BE2C (cell line): ENCODE measurements at regions not wholly inside any gene's neighbourhood (a gene's known extent, or its start where the extent isn't known, plus 50 kb on each side); places are given as distances from the start of the nearest gene placed in this dataset.

ENCODE experiments used
- DNase-seq: peaks from one replicate; pipeline ENCODE4 v3.0.0-alpha.2; 2020
- H3K27me3 ChIP-seq: fragments of 250-450 bp; sonication (Bioruptor Pico); 2 replicates; pipeline ENCODE4 v1.5.1; 2020; ENCODE audit warnings: mild to moderate bottlenecking
- H3K36me3 ChIP-seq: fragments of 250-450 bp; sonication (Bioruptor Pico); 2 replicates; pipeline ENCODE4 v1.5.1; 2020; ENCODE audit warnings: mild to moderate bottlenecking
- H3K4me1 ChIP-seq: fragments of 250-450 bp; sonication (Bioruptor Pico); 2 replicates; pipeline ENCODE4 v1.5.1; 2020
- H3K4me3 ChIP-seq: 2 replicates; pipeline ENCODE4 v1.5.1; 2011; ENCODE audit warnings: low read depth, low read length
- H3K9me3 ChIP-seq: fragments of 250-450 bp; sonication (Bioruptor Pico); 2 replicates; pipeline ENCODE4 v1.5.1; 2020
- TF ChIP-seq, protein P1 (sequence below): IDR thresholded peaks from 2 replicates; pipeline ENCODE4 v1.5.1; 2012; ENCODE audit warnings: mild to moderate bottlenecking, low read depth, low read length

- no peak for DNase-seq
- Histone ChIP-seq H3K27me3 (no peaks in the 10 kb centered on the region), H3K4me1 (no peaks in the 10 kb centered on the region), H3K36me3 (no peaks in the 10 kb centered on the region), H3K9me3 (no peaks in the 10 kb centered on the region), H3K4me3 (no peak overlapping the region)
- TF ChIP-seq, protein P1, sequence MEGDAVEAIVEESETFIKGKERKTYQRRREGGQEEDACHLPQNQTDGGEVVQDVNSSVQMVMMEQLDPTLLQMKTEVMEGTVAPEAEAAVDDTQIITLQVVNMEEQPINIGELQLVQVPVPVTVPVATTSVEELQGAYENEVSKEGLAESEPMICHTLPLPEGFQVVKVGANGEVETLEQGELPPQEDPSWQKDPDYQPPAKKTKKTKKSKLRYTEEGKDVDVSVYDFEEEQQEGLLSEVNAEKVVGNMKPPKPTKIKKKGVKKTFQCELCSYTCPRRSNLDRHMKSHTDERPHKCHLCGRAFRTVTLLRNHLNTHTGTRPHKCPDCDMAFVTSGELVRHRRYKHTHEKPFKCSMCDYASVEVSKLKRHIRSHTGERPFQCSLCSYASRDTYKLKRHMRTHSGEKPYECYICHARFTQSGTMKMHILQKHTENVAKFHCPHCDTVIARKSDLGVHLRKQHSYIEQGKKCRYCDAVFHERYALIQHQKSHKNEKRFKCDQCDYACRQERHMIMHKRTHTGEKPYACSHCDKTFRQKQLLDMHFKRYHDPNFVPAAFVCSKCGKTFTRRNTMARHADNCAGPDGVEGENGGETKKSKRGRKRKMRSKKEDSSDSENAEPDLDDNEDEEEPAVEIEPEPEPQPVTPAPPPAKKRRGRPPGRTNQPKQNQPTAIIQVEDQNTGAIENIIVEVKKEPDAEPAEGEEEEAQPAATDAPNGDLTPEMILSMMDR: no peak
Measured at GRCh38 chr6:18763086-18763485, 375.9 kb downstream of the RNF144B start.

DNA sequence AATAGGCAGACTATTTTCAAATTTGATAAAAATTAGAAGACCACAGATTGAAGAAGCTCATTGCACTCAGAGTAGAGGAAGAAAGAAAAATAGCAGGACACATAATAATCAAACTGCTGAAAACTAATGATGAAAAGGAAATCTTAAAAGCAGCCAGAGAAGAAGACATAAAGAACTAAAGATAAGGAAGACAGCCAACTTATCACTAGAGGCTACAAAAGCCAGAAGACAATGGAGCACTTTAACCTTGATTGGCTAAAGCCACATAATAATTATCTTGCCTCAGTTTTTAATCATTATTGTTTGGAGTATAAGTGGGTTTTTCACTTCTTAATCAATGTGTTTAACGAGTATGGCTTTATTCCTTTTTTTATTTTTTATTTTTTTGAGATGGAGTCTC lies 397.6 kb downstream of the RNF144B start:
- Histone ChIP-seq H3K4me1 (no peaks in the 10 kb centered on the region), H3K36me3 (no peaks in the 10 kb centered on the region), H3K27me3 (no peaks in the 10 kb centered on the region), H3K4me3 (no peak overlapping the region), H3K9me3 (no peaks in the 10 kb centered on the region)
- TF ChIP-seq, protein P1: no peak
- DNase-seq: no peak

DNA sequence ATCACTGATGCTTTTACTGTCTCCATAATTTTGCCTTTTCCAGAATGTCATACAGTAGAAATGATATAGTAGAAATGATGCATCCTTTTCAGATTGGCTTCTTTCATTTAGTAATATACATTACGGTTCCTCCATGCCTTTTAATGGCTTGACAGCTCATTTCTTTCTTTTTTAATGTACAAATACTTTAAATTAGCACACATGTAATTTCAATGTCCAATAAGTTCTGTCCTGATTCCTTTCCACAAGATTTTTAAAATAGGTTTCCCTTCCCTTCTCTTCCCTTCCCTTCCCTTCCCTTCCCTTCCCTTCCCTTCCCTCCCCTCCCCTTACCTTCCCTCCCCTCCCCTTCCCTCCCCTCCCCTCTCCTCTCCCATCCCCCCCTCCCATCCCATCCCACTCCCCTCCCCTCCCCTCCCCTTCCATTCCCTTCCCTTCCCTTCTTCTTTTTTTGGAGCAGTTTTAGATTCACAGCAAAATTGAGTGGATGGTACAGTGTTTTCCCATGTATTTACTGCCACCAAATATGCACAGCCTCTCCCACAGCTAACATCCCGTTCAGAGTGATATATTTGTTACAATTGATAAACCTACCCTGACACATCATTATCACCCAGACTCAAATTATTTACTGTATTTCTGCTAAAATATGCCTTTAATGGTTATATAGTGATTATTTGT lies 398.8 kb downstream of the RNF144B start:
- no peaks in the 10 kb centered on the region for H3K36me3 ChIP-seq
- H3K4me1 ChIP-seq: no peaks in the 10 kb centered on the region
- no peaks in the 10 kb centered on the region for H3K27me3 ChIP-seq
- TF ChIP-seq, protein P1: no peak
- no peaks in the 10 kb centered on the region for H3K9me3 ChIP-seq
- H3K4me3 ChIP-seq: no peak overlapping the region
- DNase-seq: no peak

DNA sequence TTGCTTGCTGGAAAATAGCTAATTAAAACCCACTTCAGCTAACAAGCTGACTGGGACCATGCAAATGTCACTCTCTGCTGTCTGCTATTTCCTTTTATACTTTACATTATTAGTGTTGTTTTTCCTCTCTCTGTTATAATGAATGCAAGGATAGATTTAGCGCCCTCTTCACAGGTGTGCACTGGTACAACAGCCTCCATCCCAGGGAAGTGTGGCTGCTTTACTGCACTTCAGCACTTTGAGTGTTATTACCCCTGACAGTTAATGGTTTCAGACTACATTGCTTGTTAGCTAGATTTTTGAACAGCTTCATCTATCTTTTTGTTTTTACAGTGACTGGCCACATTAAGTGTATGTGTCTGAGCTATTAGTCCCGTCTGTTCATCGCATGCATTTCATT lies 405.7 kb downstream of the RNF144B start:
- no peak overlapping the region for H3K4me3 ChIP-seq
- H3K9me3 ChIP-seq: no peaks in the 10 kb centered on the region
- no peaks in the 10 kb centered on the region for H3K27me3 ChIP-seq
- no peak for DNase-seq
- TF ChIP-seq, protein P1: no peak
- H3K36me3 ChIP-seq: no peaks in the 10 kb centered on the region
- H3K4me1 ChIP-seq: no peaks in the 10 kb centered on the region

DNA sequence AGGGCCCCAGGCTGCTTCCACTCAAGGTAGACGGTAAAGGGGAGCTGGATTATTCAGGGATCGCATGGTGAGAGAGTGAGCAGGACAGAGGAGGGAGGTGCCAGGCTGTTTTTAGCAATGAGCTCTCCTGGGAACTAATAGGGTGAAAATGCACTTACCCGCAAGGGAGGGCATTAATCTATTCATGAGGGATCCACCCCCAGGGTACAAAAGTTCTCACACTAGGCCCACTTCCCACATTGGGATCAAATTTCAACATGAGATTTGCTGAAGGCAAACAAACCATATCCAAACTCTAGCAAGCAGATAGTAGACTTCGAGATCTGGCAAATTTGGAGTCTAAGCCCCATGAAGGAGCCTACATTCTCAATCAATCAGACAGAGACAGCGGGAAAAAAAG lies 408.6 kb downstream of the RNF144B start:
- no peak for DNase-seq
- Histone ChIP-seq H3K9me3 (no peaks in the 10 kb centered on the region), H3K27me3 (no peaks in the 10 kb centered on the region), H3K4me3 (no peak overlapping the region), H3K4me1 (no peaks in the 10 kb centered on the region), H3K36me3 (no peaks in the 10 kb centered on the region)
- TF ChIP-seq, protein P1: no peak

- TF ChIP-seq, protein P1: no peak
- H3K27me3 ChIP-seq: no peaks in the 10 kb centered on the region
- no peaks in the 10 kb centered on the region for H3K36me3 ChIP-seq
- H3K4me1 ChIP-seq: no peaks in the 10 kb centered on the region
- peaks cover 5% of the 10 kb centered on the region; the same call in 1 of the 2 replicates for H3K9me3 ChIP-seq
- no peak for DNase-seq
- H3K4me3 ChIP-seq: no peak overlapping the region
Measured at GRCh38 chr6:18820725-18821124, 433.6 kb downstream of the RNF144B start.
